ENCODE measurements at regions not wholly inside any gene's neighbourhood (a gene's known extent, or its start where the extent isn't known, plus 50 kb on each side); places are given as distances from the start of the nearest gene placed in this dataset.

GRCh38 chr2:234372506-234372905 is 124.4 kb downstream of the ARL4C start:
- Mint-ChIP-seq H3K4me3 (ENCODE audit: low read depth) (no peak overlapping the region), H3K27me3 (no peaks in the 10 kb centered on the region), H3K36me3 (ENCODE audit: insufficient read depth) (no peaks in the 10 kb centered on the region), H3K4me1 (ENCODE audit: low read depth) (peaks cover 25% of the 10 kb centered on the region), H3K9me3 (ENCODE audit: low read depth) (no peaks in the 10 kb centered on the region), H3K27ac (no peak overlapping the region)
- DNase-seq (ENCODE audit: low spot score, unreplicated experiment): no peak
- TF ChIP-seq CTCF (IDR thresholded peaks at IDR 0.05; ENCODE audit: unreplicated experiment): no peak

- Mint-ChIP-seq H3K36me3 (ENCODE audit: insufficient read depth) (no peaks in the 10 kb centered on the region), H3K27ac (peak overlapping the region; percentile 47), H3K4me1 (ENCODE audit: low read depth) (peaks cover 44% of the 10 kb centered on the region), H3K4me3 (ENCODE audit: low read depth) (no peak overlapping the region), H3K9me3 (ENCODE audit: low read depth) (no peaks in the 10 kb centered on the region), H3K27me3 (no peaks in the 10 kb centered on the region)
- TF ChIP-seq CTCF (IDR thresholded peaks at IDR 0.05; ENCODE audit: unreplicated experiment): no peak
- DNase-seq (ENCODE audit: low spot score, unreplicated experiment): no peak
Observed at GRCh38 chr2:234368861-234369261, 128.0 kb downstream of the ARL4C start.

GRCh38 chr2:234366891-234367290 is 130.0 kb downstream of the ARL4C start:
- H3K4me3 Mint-ChIP-seq (ENCODE audit: low read depth): peak overlapping the region; percentile 7
- no peak for TF ChIP-seq CTCF (IDR thresholded peaks at IDR 0.05; ENCODE audit: unreplicated experiment)
- no peaks in the 10 kb centered on the region for H3K27me3 Mint-ChIP-seq
- peaks cover 51% of the 10 kb centered on the region for H3K4me1 Mint-ChIP-seq (ENCODE audit: low read depth)
- H3K36me3 Mint-ChIP-seq (ENCODE audit: insufficient read depth): no peaks in the 10 kb centered on the region
- peak overlapping the region; percentile 95 for H3K27ac Mint-ChIP-seq
- no peak for DNase-seq (ENCODE audit: low spot score, unreplicated experiment)
- no peaks in the 10 kb centered on the region for H3K9me3 Mint-ChIP-seq (ENCODE audit: low read depth)

- DNase-seq (ENCODE audit: low spot score, unreplicated experiment): no peak
- Mint-ChIP-seq H3K27me3 (no peaks in the 10 kb centered on the region), H3K36me3 (ENCODE audit: insufficient read depth) (no peaks in the 10 kb centered on the region), H3K4me3 (ENCODE audit: low read depth) (no peak overlapping the region), H3K27ac (no peak overlapping the region), H3K9me3 (ENCODE audit: low read depth) (peaks cover 2% of the 10 kb centered on the region), H3K4me1 (ENCODE audit: low read depth) (peaks cover 51% of the 10 kb centered on the region)
- TF ChIP-seq CTCF (IDR thresholded peaks at IDR 0.05; ENCODE audit: unreplicated experiment): no peak
Observed at GRCh38 chr2:234364661-234365060, 132.2 kb downstream of the ARL4C start.

- Mint-ChIP-seq H3K9me3 (ENCODE audit: low read depth) (peaks cover 9% of the 10 kb centered on the region), H3K4me3 (ENCODE audit: low read depth) (no peak overlapping the region), H3K27me3 (no peaks in the 10 kb centered on the region), H3K36me3 (ENCODE audit: insufficient read depth) (no peaks in the 10 kb centered on the region), H3K4me1 (ENCODE audit: low read depth) (peaks cover 47% of the 10 kb centered on the region), H3K27ac (peak overlapping the region; percentile 90)
- DNase-seq (ENCODE audit: low spot score, unreplicated experiment): no peak
- no peak for TF ChIP-seq CTCF (IDR thresholded peaks at IDR 0.05; ENCODE audit: unreplicated experiment)
Observed at GRCh38 chr2:234363647-234364294, 133.1 kb downstream of the ARL4C start.

Data from progenitor cell of endocrine pancreas (in vitro differentiated cells).